Liver (tissue), 7 donors: ENCODE measurements at regions not wholly inside any gene's neighbourhood (a gene's known extent, or its start where the extent isn't known, plus 50 kb on each side); places are given as distances from the start of the nearest gene placed in this dataset.

Experiments used
- DNase-seq: peaks from one replicate; pipeline ENCODE4 v3.0.0-alpha.2; 2017; ENCODE audit warnings: low spot score
- H3K27ac ChIP-seq, 2 donors: one replicate each; pipeline ENCODE4 v1.7.0; 2013; ENCODE audit warnings: inconsistent platforms in 2 of 2, low read length in 2 of 2, control low read depth in 1 of 2, low read depth in 1 of 2, mild to moderate bottlenecking in 1 of 2
- H3K27me3 ChIP-seq, 4 donors: one replicate each; pipeline versions ENCODE4 v1.6.1 to v1.7.0; 2013; ENCODE audit warnings: low read length in 3 of 4, inconsistent platforms in 1 of 4, mild to moderate bottlenecking in 1 of 4, moderate library complexity in 1 of 4; ENCODE audit not compliant: control insufficient read depth in 4 of 4, insufficient read depth in 4 of 4
- H3K36me3 ChIP-seq, 4 donors: one replicate each; pipeline versions ENCODE4 v1.6.1 to v1.7.0; 2013; ENCODE audit warnings: low read length in 3 of 4, mild to moderate bottlenecking in 3 of 4, low read depth in 1 of 4, moderate library complexity in 1 of 4; ENCODE audit not compliant: control insufficient read depth in 4 of 4, insufficient read depth in 3 of 4
- H3K4me1 ChIP-seq, 4 donors: one replicate each; pipeline versions ENCODE4 v1.6.1 to v1.7.0; 2013; ENCODE audit warnings: low read length in 3 of 4, mild to moderate bottlenecking in 3 of 4, moderate library complexity in 1 of 4; ENCODE audit not compliant: control insufficient read depth in 4 of 4, insufficient read depth in 4 of 4
- H3K4me3 ChIP-seq, 3 donors: one replicate each; pipeline versions ENCODE4 v1.6.1 to v1.7.0; 2013; ENCODE audit warnings: low read length in 3 of 3, control low read depth in 1 of 3, low read depth in 1 of 3, mild to moderate bottlenecking in 1 of 3
- H3K9ac ChIP-seq, 2 donors: one replicate each; pipeline ENCODE4 v1.7.0; 2013; ENCODE audit warnings: low read length in 2 of 2, mild to moderate bottlenecking in 2 of 2, moderate library complexity in 2 of 2, control low read depth in 1 of 2, low read depth in 1 of 2
- H3K9me3 ChIP-seq, 4 donors: one replicate each; pipeline versions ENCODE4 v1.6.1 to v1.7.0; 2013; ENCODE audit warnings: low read length in 3 of 4; ENCODE audit not compliant: control insufficient read depth in 4 of 4
- ATF3 ChIP-seq: IDR thresholded peaks from 2 replicates; pipeline ENCODE4 v1.6.1; 2016; ENCODE audit warnings: antibody characterized with exemption
- EGR1 ChIP-seq, 2 donors: IDR thresholded peaks; 2 replicates each; pipeline ENCODE4 v1.6.1; 2016 to 2018; ENCODE audit warnings: antibody characterized with exemption in 2 of 2, low read depth in 2 of 2
- FOXA2 ChIP-seq: IDR thresholded peaks from 2 replicates; pipeline ENCODE4 v1.6.1; 2016; ENCODE audit warnings: antibody characterized with exemption
- HNF4A ChIP-seq, 2 donors: conservative IDR thresholded peaks; 2 replicates each; pipeline ENCODE4 v1.6.1; 2016; ENCODE audit warnings: antibody characterized with exemption in 2 of 2, mild to moderate bottlenecking in 2 of 2
- HNF4G ChIP-seq: IDR thresholded peaks from 2 replicates; pipeline ENCODE4 v1.6.1; 2016; ENCODE audit warnings: antibody characterized with exemption
- JUND ChIP-seq, 2 donors: IDR thresholded peaks; 2 replicates each; pipeline ENCODE4 v1.6.1; 2016; ENCODE audit warnings: antibody characterized with exemption in 2 of 2
- MAX ChIP-seq: IDR thresholded peaks from 2 replicates; pipeline ENCODE4 v1.6.1; 2016; ENCODE audit warnings: antibody characterized with exemption
- NR2F2 ChIP-seq: IDR thresholded peaks from 2 replicates; pipeline ENCODE4 v1.6.1; 2016; ENCODE audit warnings: antibody characterized with exemption
- RAD21 ChIP-seq, 2 donors: IDR thresholded peaks; 2 replicates each; pipeline ENCODE4 v1.6.1; 2016; ENCODE audit warnings: antibody characterized with exemption in 2 of 2, mild to moderate bottlenecking in 2 of 2
- REST ChIP-seq: IDR thresholded peaks from 2 replicates; pipeline ENCODE4 v1.6.1; 2016; ENCODE audit warnings: antibody characterized with exemption, mild to moderate bottlenecking
- RXRA ChIP-seq, 2 donors: IDR thresholded peaks; 2 replicates each; pipeline ENCODE4 v1.6.1; 2017 to 2018; ENCODE audit warnings: antibody characterized with exemption in 2 of 2, mild to moderate bottlenecking in 1 of 2
- SP1 ChIP-seq: IDR thresholded peaks from 2 replicates; pipeline ENCODE4 v1.6.1; 2018; ENCODE audit warnings: antibody characterized with exemption, mild to moderate bottlenecking
- TAF1 ChIP-seq: conservative IDR thresholded peaks from 2 replicates; pipeline ENCODE4 v1.6.1; 2016; ENCODE audit warnings: antibody characterized with exemption, mild to moderate bottlenecking
- YY1 ChIP-seq: IDR thresholded peaks from 2 replicates; pipeline ENCODE4 v1.6.1; 2016; ENCODE audit warnings: antibody characterized with exemption, mild to moderate bottlenecking
- ZBTB33 ChIP-seq: IDR thresholded peaks from 2 replicates; pipeline ENCODE4 v1.6.1; 2016; ENCODE audit warnings: antibody characterized with exemption
- WGBS: extraction: QIAGEN DNeasy Blood & Tissue Kit; methylation state at CpG from one replicate; pipeline ENCODE4 v1.1.7; 2013; 5-methylcytosine and 5-hydroxymethylcytosine counted together
- donor health status: healthy.
- donor health status: healthy.
- donor health status: healthy.
- donor health status: healthy.

- peak; percentile 12 for TF ChIP-seq REST
- TF ChIP-seq NR2F2, result no peak
Observed at GRCh38 chr2:56757884-56758545, 574.2 kb downstream of the CCDC85A start (continued).

GRCh38 chr2:56763683-56764082 is 579.9 kb downstream of the CCDC85A start:
- H3K9me3 ChIP-seq, result no peaks in the 10 kb centered on the region
- WGBS, result 48% methylated on average over 2 of the region's 2 CpGs
- no peak overlapping the region for H3K4me3 ChIP-seq
- H3K27ac ChIP-seq, result no peak overlapping the region
- DNase-seq, result no peak
- no peak overlapping the region for H3K9ac ChIP-seq
- no peaks in the 10 kb centered on the region for H3K36me3 ChIP-seq
- peaks cover 0 to 6% (median 2%) of the 10 kb centered on the region in 4 donors for H3K4me1 ChIP-seq
- no peaks in the 10 kb centered on the region for H3K27me3 ChIP-seq
- TF ChIP-seq MAX (no peak), FOXA2 (no peak), YY1 (peak; percentile 43), EGR1 (IDR thresholded peaks at IDR 0.05; ENCODE audit: low read depth in 2 of 2) (peak in 1 of 2 donors; percentile 14), ZBTB33 (peak; percentile 17), ATF3 (no peak), JUND (IDR thresholded peaks at IDR 0.05) (peak in 1 of 2 donors; percentile 33), HNF4G (no peak), REST (peak; percentile 35), SP1 (peak; percentile 59), HNF4A (conservative IDR thresholded peaks at IDR 0.05) (peak; percentile 92 to 93), RXRA (IDR thresholded peaks at IDR 0.05) (peak in 1 of 2 donors; percentile 37), RAD21 (IDR thresholded peaks at IDR 0.05) (peak in 1 of 2 donors; percentile 19), TAF1 (no peak)
